HFFc6 (cell line): ENCODE measurements at regions not wholly inside any gene's neighbourhood (a gene's known extent, or its start where the extent isn't known, plus 50 kb on each side); places are given as distances from the start of the nearest gene placed in this dataset.

Experiments used
- DNase-seq: peaks from one replicate; pipeline ENCODE4 v3.0.0-alpha.2; 2018
- H3K27ac Mint-ChIP-seq: 2 replicates; pipeline ENCODE4 v1.8.0; 2020; ENCODE audit warnings: mild to moderate bottlenecking, mixed read lengths
- H3K27me3 Mint-ChIP-seq: 2 replicates; pipeline ENCODE4 v1.8.0; 2021; ENCODE audit warnings: mild to moderate bottlenecking, moderate library complexity, mixed read lengths; ENCODE audit not compliant: insufficient read depth
- H3K36me3 Mint-ChIP-seq: 2 replicates; pipeline ENCODE4 v1.8.0; 2021; ENCODE audit warnings: low read depth, mixed read lengths
- H3K4me1 Mint-ChIP-seq: 2 replicates; pipeline ENCODE4 v1.8.0; 2020; ENCODE audit warnings: low read depth, mixed read lengths
- H3K4me3 Mint-ChIP-seq: 2 replicates; pipeline ENCODE4 v1.8.0; 2020; ENCODE audit warnings: mild to moderate bottlenecking, moderate library complexity, mixed read lengths
- H3K9me3 Mint-ChIP-seq: 2 replicates; pipeline ENCODE4 v1.8.0; 2020; ENCODE audit warnings: mild to moderate bottlenecking, mixed read lengths
- TF ChIP-seq, protein P1 (sequence below): fragments of 200-600 bp; sonication (generic); IDR thresholded peaks from 2 replicates; pipeline ENCODE4 v1.5.0; 2021; ENCODE audit warnings: antibody characterized with exemption, mild to moderate bottlenecking

DNA sequence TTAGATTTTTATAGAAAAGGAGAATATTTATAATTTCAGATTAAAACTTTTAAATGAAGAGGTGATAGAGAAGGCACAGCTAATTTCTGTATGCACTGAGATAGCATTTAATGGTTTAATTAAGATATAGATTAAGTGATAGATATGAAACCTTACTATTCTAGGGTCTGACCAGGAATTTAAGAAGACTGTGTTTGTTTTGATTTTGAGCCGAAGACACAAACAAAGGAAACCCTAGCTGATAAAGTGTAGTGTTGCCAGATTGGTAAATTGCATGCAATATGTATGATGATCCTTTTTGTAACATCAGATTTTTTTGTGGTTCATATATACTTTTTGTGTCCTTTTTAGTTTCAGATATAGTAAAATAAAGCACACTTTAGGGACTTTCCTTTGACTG is 141.8 kb downstream of the ZPLD1 start:
- no peaks in the 10 kb centered on the region for H3K36me3 Mint-ChIP-seq
- no peak for DNase-seq
- no peaks in the 10 kb centered on the region for H3K9me3 Mint-ChIP-seq
- no peaks in the 10 kb centered on the region for H3K4me1 Mint-ChIP-seq
- TF ChIP-seq, protein P1, sequence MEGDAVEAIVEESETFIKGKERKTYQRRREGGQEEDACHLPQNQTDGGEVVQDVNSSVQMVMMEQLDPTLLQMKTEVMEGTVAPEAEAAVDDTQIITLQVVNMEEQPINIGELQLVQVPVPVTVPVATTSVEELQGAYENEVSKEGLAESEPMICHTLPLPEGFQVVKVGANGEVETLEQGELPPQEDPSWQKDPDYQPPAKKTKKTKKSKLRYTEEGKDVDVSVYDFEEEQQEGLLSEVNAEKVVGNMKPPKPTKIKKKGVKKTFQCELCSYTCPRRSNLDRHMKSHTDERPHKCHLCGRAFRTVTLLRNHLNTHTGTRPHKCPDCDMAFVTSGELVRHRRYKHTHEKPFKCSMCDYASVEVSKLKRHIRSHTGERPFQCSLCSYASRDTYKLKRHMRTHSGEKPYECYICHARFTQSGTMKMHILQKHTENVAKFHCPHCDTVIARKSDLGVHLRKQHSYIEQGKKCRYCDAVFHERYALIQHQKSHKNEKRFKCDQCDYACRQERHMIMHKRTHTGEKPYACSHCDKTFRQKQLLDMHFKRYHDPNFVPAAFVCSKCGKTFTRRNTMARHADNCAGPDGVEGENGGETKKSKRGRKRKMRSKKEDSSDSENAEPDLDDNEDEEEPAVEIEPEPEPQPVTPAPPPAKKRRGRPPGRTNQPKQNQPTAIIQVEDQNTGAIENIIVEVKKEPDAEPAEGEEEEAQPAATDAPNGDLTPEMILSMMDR = no peak
- H3K27me3 Mint-ChIP-seq = no peaks in the 10 kb centered on the region; the same call in 1 of the 2 replicates
- H3K27ac Mint-ChIP-seq = no peak overlapping the region
- H3K4me3 Mint-ChIP-seq = no peak overlapping the region

DNA sequence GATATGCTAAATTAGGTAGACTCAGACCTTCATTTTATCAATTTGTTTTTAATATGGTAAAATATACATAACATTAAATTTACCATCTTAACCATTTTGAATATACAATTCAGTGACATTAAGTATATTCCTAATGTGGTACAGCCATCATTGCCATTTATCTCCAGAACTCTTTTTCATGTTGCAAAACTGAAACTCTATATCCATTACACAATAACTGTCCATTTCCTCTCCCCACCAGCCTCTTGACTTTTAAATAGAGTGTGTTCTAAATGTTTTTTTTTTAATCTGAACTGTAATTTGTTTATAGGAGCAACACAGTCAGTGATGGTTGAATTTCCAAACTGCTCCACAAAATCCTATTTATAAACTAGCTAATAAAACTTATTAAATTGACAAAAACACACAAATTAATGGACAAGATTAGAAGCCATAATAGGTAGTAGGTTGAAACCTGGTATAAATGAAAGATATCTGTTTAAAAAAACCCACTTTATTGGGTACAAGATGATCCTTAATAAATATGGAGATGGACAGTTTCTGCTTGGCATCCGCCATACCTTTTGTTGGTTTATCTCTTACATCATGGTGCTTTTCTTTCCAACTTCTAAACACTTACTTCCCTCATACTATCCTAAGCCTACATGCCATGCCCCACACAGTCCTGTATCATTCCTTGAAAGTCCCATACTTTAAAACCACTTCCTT is 142.4 kb downstream of the ZPLD1 start:
- H3K4me1 Mint-ChIP-seq = no peaks in the 10 kb centered on the region
- H3K27me3 Mint-ChIP-seq = no peaks in the 10 kb centered on the region; the same call in 1 of the 2 replicates
- H3K9me3 Mint-ChIP-seq = no peaks in the 10 kb centered on the region
- no peak for DNase-seq
- TF ChIP-seq, protein P1 = no peak
- H3K4me3 Mint-ChIP-seq = no peak overlapping the region
- no peaks in the 10 kb centered on the region for H3K36me3 Mint-ChIP-seq
- H3K27ac Mint-ChIP-seq = no peak overlapping the region

DNA sequence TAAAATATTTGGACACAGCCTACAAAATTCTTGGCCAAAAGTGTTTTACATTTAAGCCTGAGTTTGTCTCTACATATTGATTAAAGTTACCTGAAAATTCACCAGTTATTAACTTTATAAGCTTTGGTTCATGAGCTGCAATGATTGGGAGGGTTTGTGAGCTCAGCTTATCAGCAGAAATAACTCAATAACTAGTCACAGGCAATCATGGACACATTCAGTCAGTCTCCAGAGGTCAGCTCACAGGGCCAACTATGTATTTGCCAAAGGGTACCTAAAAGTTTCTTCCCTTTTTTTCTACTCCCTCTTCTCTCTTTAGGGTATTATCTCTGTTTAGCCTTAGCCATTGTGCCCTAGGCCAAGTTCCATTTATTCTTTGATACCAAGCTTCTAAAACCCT is 145.9 kb downstream of the ZPLD1 start:
- Mint-ChIP-seq H3K27me3 (no peaks in the 10 kb centered on the region), H3K4me1 (no peaks in the 10 kb centered on the region), H3K36me3 (no peaks in the 10 kb centered on the region), H3K9me3 (0 out of 2 replicates have a peak, but pooled peaks cover 3% of the 10 kb centered on the region), H3K4me3 (no peak overlapping the region), H3K27ac (no peak overlapping the region)
- no peak for DNase-seq
- TF ChIP-seq, protein P1 = no peak

DNA sequence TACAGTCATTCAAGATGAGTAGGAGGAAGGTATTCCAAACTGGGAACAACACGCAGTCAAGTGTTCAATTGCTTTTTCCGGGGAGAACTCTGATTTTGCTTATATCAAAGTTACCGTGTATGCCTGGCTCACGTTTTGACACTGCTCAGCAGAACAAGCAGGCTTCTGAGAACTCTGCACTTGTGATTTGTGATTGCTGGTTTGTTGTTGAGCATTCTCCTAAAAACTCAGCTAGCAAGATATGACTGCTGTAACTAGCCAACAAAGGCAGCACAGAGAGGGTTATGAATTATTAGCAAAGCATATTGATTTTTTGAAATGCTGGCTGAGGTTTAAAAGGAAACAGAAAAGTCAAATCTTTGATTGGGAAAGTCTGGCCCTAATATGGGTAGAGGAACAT is 151.7 kb downstream of the ZPLD1 start:
- no peak overlapping the region for H3K4me3 Mint-ChIP-seq
- no peak for DNase-seq

DNA sequence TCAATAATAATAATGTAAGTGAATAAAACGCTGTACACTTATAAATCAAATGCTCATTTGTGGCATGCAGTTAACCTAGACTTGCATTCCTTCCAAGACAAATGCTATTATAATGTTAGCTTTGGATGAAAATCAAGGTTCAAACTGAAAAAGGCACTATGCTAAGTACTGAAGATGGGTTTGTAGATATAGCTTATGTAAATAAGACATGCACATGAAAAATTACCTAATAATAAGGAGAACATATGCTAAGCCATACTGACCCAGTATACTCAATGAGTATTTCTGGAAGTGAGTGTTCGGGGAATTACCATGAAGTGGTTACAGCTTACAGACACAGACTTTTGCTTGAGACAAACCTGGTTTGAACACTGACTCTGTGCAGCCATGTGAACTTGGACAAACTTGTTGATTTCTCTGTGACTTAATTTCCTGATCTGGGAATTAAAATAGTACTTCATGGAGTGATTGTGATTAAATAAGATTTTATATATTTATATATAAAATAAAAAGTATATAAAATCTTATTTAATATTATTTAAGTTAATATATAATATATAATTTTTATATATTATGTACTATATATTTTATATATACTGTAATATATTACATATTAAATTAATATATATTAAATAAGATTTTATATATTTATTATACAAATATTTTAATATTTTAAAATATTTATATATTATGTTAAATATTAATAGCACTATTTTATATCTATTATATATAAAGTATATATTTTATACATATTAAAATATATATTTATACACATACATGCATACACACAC is 159.2 kb downstream of the ZPLD1 start:
- H3K27ac Mint-ChIP-seq = no peak overlapping the region
- no peak for DNase-seq
- H3K9me3 Mint-ChIP-seq = peaks cover 18% of the 10 kb centered on the region
- H3K4me3 Mint-ChIP-seq = no peak overlapping the region
- no peaks in the 10 kb centered on the region for H3K36me3 Mint-ChIP-seq
- H3K4me1 Mint-ChIP-seq = no peaks in the 10 kb centered on the region
- no peaks in the 10 kb centered on the region for H3K27me3 Mint-ChIP-seq
- TF ChIP-seq, protein P1 = no peak

More for the DNA sequence above, 151.7 kb downstream of the ZPLD1 start:
- H3K27me3 Mint-ChIP-seq = no peaks in the 10 kb centered on the region
- TF ChIP-seq, protein P1 = no peak
- no peak overlapping the region for H3K27ac Mint-ChIP-seq
- no peaks in the 10 kb centered on the region for H3K36me3 Mint-ChIP-seq
- no peaks in the 10 kb centered on the region for H3K4me1 Mint-ChIP-seq
- H3K9me3 Mint-ChIP-seq = 0 out of 2 replicates have a peak, but pooled peaks cover 3% of the 10 kb centered on the region
